A673 (cell line): ENCODE measurements at regions not wholly inside any gene's neighbourhood (a gene's known extent, or its start where the extent isn't known, plus 50 kb on each side); places are given as distances from the start of the nearest gene placed in this dataset.

Experiments
- BruUV-seq: library from RNA; stranded (reverse); fragments of 400-500 nt; replicated peaks from 2 replicates; lab custom pipeline; 2021; lab: Mats Ljungman, UMichigan
- CTCF ChIA-PET: fragments of 300-600 bp; sonication (Branson Sonifier 250); formaldehyde crosslinking; loops from one replicate; lab custom pipeline; 2022; ENCODE audit warnings: antibody characterized with exemption; lab: Charles Lee
- POLR2A ChIA-PET: fragments of 300-600 bp; sonication (Branson Sonifier 250); formaldehyde crosslinking; loops from one replicate; lab custom pipeline; 2022; ENCODE audit warnings: antibody characterized with exemption; ENCODE audit not compliant: low non-redundant PET; lab: Charles Lee
- DNase-seq: peaks from one replicate; pipeline ENCODE4 v3.0.0-alpha.2; 2015; ENCODE audit warnings: low spot score
- H3K27ac ChIP-seq: fragments of 200-600 bp; sonication (generic); 2 replicates; pipeline ENCODE4 v1.5.1; 2016; ENCODE audit warnings: mixed run types, low read depth, mild to moderate bottlenecking, mixed read lengths, antibody characterized with exemption, low read length; ENCODE audit not compliant: poor library complexity, severe bottlenecking
- H3K27me3 ChIP-seq: fragments of 200-600 bp; sonication (generic); replicated peaks from 2 replicates; pipeline ENCODE4 v1.6.1; 2017; ENCODE audit warnings: mixed run types, low read depth, mild to moderate bottlenecking, mixed read lengths, antibody characterized with exemption, low read length; ENCODE audit not compliant: insufficient read depth, poor library complexity
- H3K36me3 ChIP-seq: fragments of 200-600 bp; sonication (generic); 2 replicates; pipeline ENCODE4 v1.6.1; 2016; ENCODE audit warnings: mixed run types, mild to moderate bottlenecking, mixed read lengths, antibody characterized with exemption, low read length; ENCODE audit not compliant: insufficient read depth, poor library complexity, severe bottlenecking
- H3K4me1 ChIP-seq: fragments of 200-600 bp; sonication (generic); 2 replicates; pipeline ENCODE4 v1.6.1; 2017; ENCODE audit warnings: mixed run types, mild to moderate bottlenecking, mixed read lengths, antibody characterized with exemption, low read length; ENCODE audit not compliant: insufficient read depth, poor library complexity, severe bottlenecking
- H3K4me3 ChIP-seq: fragments of 200-600 bp; sonication (generic); 2 replicates; pipeline ENCODE4 v1.5.1; 2016; ENCODE audit warnings: low read depth, mixed run types, mild to moderate bottlenecking, mixed read lengths, low read length; ENCODE audit not compliant: poor library complexity, severe bottlenecking
- H3K9me3 ChIP-seq: fragments of 200-600 bp; sonication (generic); 2 replicates; pipeline ENCODE4 v1.6.1; 2016; ENCODE audit warnings: mixed run types, low read depth, mild to moderate bottlenecking, mixed read lengths, antibody characterized with exemption, low read length; ENCODE audit not compliant: poor library complexity, severe bottlenecking
- EZH2 ChIP-seq: fragments of 200-600 bp; sonication (generic); IDR thresholded peaks from 2 replicates; pipeline ENCODE4 v1.6.1; 2017; ENCODE audit warnings: borderline replicate concordance, low read depth, mild to moderate bottlenecking, mixed read lengths, antibody characterized with exemption, low read length; ENCODE audit not compliant: poor library complexity, severe bottlenecking
- intact Hi-C: fragments of 100-400 bp; cut with micrococcal nuclease; formaldehyde crosslinking; loops from one replicate; pipeline ENCODE4 v1.10.0; 2022; ENCODE audit not compliant: unreplicated experiment
- TF ChIP-seq, protein P1 (sequence below): fragments of 300-800, 200-600 bp; sonication (generic); conservative IDR thresholded peaks from 2 replicates; pipeline ENCODE4 v1.5.1; 2017; ENCODE audit warnings: low read depth, mild to moderate bottlenecking, antibody characterized with exemption, low read length, moderate library complexity, mixed read lengths

DNA sequence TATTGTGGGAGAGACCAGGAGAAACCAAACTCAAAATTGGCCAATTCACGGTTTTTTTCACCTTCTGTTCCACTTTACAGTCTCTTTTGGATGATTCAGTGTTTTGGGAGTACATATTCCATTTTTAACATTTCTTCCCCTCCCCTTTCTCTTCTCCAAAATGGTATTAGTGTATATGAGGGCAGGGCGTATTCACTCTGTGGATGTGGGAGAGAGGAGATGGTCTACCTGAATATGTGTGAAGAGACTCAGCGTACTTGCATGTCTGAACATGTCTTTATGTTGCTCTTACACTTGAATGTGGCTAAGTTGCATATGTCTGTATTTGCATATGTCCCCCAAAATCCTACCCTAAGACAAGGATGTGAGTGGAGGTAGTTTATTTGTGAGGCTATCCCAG lies 291.0 kb upstream of the PPP2R3A start:
- Histone ChIP-seq H3K36me3 (no peaks in the 10 kb centered on the region), H3K4me3 (no peak overlapping the region), H3K9me3 (no peaks in the 10 kb centered on the region), H3K27ac (no peak overlapping the region), H3K4me1 (no peaks in the 10 kb centered on the region), H3K27me3 (no peaks in the 10 kb centered on the region)
- intact Hi-C loops = no loop called here
- ChIA-PET POLR2A (no interaction called here), CTCF (no interaction called here)
- BruUV-seq = no TSS peak
- TF ChIP-seq, protein P1, sequence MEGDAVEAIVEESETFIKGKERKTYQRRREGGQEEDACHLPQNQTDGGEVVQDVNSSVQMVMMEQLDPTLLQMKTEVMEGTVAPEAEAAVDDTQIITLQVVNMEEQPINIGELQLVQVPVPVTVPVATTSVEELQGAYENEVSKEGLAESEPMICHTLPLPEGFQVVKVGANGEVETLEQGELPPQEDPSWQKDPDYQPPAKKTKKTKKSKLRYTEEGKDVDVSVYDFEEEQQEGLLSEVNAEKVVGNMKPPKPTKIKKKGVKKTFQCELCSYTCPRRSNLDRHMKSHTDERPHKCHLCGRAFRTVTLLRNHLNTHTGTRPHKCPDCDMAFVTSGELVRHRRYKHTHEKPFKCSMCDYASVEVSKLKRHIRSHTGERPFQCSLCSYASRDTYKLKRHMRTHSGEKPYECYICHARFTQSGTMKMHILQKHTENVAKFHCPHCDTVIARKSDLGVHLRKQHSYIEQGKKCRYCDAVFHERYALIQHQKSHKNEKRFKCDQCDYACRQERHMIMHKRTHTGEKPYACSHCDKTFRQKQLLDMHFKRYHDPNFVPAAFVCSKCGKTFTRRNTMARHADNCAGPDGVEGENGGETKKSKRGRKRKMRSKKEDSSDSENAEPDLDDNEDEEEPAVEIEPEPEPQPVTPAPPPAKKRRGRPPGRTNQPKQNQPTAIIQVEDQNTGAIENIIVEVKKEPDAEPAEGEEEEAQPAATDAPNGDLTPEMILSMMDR = no peak
- no peak for TF ChIP-seq EZH2
- DNase-seq = no peak

- no TSS peak for BruUV-seq
- CTCF ChIA-PET = no interaction called here
- Histone ChIP-seq H3K27ac (no peak overlapping the region), H3K36me3 (no peaks in the 10 kb centered on the region), H3K4me1 (no peaks in the 10 kb centered on the region), H3K9me3 (no peaks in the 10 kb centered on the region), H3K4me3 (no peak overlapping the region), H3K27me3 (no peaks in the 10 kb centered on the region)
- no peak for DNase-seq
- TF ChIP-seq EZH2 = no peak
- TF ChIP-seq, protein P1 = no peak
- intact Hi-C loops = no loop called here
- POLR2A ChIA-PET = no interaction called here
Measured at GRCh38 chr3:135678386-135678785, 287.1 kb upstream of the PPP2R3A start.

- intact Hi-C loops = no loop called here
- POLR2A ChIA-PET = no interaction called here
- Histone ChIP-seq H3K27me3 (no peaks in the 10 kb centered on the region), H3K27ac (no peak overlapping the region), H3K4me1 (no peaks in the 10 kb centered on the region), H3K9me3 (no peaks in the 10 kb centered on the region), H3K36me3 (no peaks in the 10 kb centered on the region), H3K4me3 (no peak overlapping the region)
- TF ChIP-seq, protein P1 = no peak
- no peak for TF ChIP-seq EZH2
- CTCF ChIA-PET = no interaction called here
- no peak for DNase-seq
- no TSS peak for BruUV-seq
Measured at GRCh38 chr3:135688003-135688402, 277.5 kb upstream of the PPP2R3A start.
